Smooth muscle cell of the brain vasculature (primary cell): ENCODE measurements at regions not wholly inside any gene's neighbourhood (a gene's known extent, or its start where the extent isn't known, plus 50 kb on each side); places are given as distances from the start of the nearest gene placed in this dataset.

Experiments
- DNase-seq: peaks from one replicate; pipeline ENCODE4 v3.0.0-alpha.2; 2012; ENCODE audit warnings: low read depth, low spot score

GRCh38 chr22:46078241-46079092 is 71.9 kb upstream of the PPARA start:
- no peak for DNase-seq

GRCh38 chr22:46079093-46079860 is 71.0 kb upstream of the PPARA start:
- DNase-seq = no peak

- DNase-seq = no peak
Measured at GRCh38 chr22:46079861-46080821, 70.2 kb upstream of the PPARA start.

GRCh38 chr22:46081036-46081830 is 69.1 kb upstream of the PPARA start:
- DNase-seq = no peak

- no peak for DNase-seq
Measured at GRCh38 chr22:46081831-46082210, 68.5 kb upstream of the PPARA start.

- no peak for DNase-seq
Measured at GRCh38 chr22:46082633-46083032, 67.7 kb upstream of the PPARA start.

GRCh38 chr22:46083383-46084350 is 66.7 kb upstream of the PPARA start:
- DNase-seq = no peak

GRCh38 chr22:46084376-46084775 is 66.0 kb upstream of the PPARA start:
- no peak for DNase-seq

GRCh38 chr22:46084943-46085827 is 65.1 kb upstream of the PPARA start:
- no peak for DNase-seq

GRCh38 chr22:46085828-46086576 is 64.3 kb upstream of the PPARA start:
- DNase-seq = no peak

- DNase-seq = no peak
Measured at GRCh38 chr22:46086577-46087335, 63.6 kb upstream of the PPARA start.

- DNase-seq = no peak
Measured at GRCh38 chr22:46087336-46087690, 63.0 kb upstream of the PPARA start.

- DNase-seq = peak; percentile 67
Measured at GRCh38 chr22:46087816-46088277, 62.5 kb upstream of the PPARA start.

GRCh38 chr22:46088541-46089311 is 61.6 kb upstream of the PPARA start:
- no peak for DNase-seq

- DNase-seq = no peak
Measured at GRCh38 chr22:46089426-46090035, 60.8 kb upstream of the PPARA start.

- DNase-seq = no peak
Measured at GRCh38 chr22:46090036-46090591, 60.2 kb upstream of the PPARA start.
